ENCODE measurements at regions not wholly inside any gene's neighbourhood (a gene's known extent, or its start where the extent isn't known, plus 50 kb on each side); places are given as distances from the start of the nearest gene placed in this dataset.

- TF ChIP-seq CTCF (IDR thresholded peaks at IDR 0.05), result no peak
- TF ChIP-seq POLR2A (IDR thresholded peaks at IDR 0.05), result no peak
Observed at GRCh38 chr6:22954749-22955385, 385.5 kb downstream of the HDGFL1 start.

Data from right lobe of liver (tissue), 4 donors.